GM12873 (cell line): ENCODE measurements at regions not wholly inside any gene's neighbourhood (a gene's known extent, or its start where the extent isn't known, plus 50 kb on each side); places are given as distances from the start of the nearest gene placed in this dataset.

Source experiments
- TF ChIP-seq, protein P1 (sequence below): IDR thresholded peaks from 2 replicates; pipeline ENCODE4 v1.5.1; 2012; ENCODE audit warnings: low read depth, mild to moderate bottlenecking, moderate library complexity, low read length, control low read depth; ENCODE audit not compliant: insufficient read depth; ENCODE audit errors: missing control alignments

DNA sequence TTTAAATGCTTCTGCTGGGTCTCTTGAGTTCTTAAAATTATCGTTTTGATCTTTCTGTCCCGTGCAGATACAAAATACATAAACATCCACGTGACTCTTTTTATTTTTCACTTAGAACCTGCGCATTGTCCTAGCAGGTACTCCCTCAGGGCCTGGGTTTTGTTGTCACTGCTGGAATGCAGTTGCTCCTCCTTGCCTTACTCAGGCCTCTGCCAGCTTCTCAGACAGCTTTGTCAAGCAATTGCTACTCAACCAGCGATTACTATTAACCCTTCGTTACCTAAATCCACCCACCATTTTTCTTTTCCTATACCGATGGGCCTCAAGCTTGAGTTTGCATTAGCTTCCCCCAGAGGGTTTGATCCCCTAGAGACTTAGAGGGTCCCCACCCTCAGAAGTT lies 405.9 kb upstream of the RBFOX1 start:
- TF ChIP-seq, protein P1, sequence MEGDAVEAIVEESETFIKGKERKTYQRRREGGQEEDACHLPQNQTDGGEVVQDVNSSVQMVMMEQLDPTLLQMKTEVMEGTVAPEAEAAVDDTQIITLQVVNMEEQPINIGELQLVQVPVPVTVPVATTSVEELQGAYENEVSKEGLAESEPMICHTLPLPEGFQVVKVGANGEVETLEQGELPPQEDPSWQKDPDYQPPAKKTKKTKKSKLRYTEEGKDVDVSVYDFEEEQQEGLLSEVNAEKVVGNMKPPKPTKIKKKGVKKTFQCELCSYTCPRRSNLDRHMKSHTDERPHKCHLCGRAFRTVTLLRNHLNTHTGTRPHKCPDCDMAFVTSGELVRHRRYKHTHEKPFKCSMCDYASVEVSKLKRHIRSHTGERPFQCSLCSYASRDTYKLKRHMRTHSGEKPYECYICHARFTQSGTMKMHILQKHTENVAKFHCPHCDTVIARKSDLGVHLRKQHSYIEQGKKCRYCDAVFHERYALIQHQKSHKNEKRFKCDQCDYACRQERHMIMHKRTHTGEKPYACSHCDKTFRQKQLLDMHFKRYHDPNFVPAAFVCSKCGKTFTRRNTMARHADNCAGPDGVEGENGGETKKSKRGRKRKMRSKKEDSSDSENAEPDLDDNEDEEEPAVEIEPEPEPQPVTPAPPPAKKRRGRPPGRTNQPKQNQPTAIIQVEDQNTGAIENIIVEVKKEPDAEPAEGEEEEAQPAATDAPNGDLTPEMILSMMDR, result no peak

DNA sequence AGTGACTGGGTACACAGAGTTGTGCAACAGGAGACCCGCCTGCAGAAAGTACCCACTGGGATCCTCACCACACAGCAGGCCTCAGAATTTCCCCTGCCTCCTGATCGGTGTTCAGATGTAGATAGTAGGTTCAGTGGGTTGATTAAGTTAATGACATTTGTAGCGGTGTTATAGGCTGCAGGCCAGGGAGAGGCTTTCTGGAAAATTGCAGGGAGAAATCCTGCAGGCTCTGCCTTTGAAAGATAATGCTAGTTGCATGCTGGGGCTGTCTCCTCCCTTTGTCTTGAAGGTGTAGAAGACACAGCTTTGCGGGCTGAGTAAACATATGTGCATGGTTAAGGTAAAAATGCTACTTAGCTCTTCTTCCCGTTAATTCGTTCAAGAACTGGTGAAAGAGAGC lies 406.3 kb upstream of the RBFOX1 start:
- TF ChIP-seq, protein P1, result no peak

DNA sequence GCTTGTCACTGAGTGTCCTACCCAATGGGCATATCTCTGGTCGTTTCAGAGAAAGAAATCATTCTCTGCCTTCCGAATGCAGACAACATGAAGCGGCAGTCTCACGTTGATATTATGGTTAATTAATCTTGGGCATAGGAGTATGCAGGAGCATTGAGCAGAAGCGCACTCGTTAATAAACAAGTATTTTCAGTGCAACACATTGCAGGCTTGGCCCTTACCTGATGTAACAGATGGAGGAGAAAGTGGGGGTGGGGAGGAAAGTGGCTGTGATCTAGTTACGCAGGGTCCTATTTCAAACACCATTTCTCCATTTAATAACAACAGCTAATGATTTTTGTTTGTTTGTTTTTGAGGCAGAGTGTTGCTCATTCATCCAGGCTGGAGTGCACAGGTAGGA lies 414.0 kb upstream of the RBFOX1 start:
- TF ChIP-seq, protein P1, result no peak

DNA sequence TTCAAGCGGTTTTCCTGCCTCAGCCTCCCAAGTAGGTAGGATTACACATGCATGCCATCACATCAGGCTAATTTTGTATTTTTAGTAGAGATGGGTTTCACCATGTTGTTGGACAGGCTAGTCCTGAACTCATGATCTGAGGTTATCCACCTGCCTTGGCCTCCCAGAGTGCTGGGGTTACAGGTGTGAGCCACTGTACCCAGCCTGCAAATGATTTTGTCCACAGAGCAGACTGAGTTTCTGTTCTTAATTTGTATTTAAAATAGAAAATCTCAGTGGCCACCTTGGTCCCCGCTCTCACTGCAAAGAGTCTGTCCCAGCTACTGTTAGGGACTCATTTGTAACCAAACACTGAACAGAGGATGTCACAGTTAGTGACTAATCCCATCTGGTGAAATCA lies 415.7 kb upstream of the RBFOX1 start:
- TF ChIP-seq, protein P1, result no peak

DNA sequence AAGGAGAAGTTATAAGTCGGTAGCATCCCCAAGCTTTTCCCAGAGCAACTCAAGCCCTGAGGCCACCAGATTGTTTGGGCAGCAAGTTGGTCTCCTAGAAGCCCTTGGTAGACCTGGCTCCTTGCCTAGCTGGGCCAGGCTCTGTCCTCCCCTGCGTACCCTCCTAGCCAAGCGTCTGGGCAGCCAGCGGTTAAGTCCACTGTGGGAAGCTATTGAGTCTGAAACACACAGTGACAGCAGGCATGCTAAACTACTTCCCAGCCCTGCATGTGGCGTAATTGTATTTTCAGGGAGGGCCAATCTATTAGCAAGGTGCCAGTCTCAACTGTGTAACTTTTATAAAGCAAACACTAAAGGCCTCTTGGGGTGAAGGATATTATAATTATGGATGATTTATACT lies 419.1 kb upstream of the RBFOX1 start:
- TF ChIP-seq, protein P1, result no peak

DNA sequence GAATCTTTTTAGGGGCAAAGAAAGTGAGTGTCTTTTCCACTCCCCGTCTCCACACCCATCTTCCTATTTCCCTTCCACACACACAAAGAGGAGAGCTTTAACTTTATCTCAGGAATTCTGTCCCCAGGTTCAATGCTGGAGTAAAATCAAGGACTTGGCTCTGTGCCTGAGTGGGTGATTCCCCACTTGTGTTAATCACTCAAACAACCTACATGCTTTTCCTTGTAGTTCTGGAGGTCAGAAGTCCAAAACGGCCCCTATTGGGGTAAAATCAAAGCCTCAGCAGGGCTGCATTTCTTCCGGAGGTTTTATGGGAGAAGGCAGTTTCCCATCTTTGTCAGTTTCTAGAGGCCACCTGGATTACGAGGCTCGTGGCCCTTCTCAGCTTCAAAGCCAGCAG lies 422.3 kb upstream of the RBFOX1 start:
- TF ChIP-seq, protein P1, result no peak

DNA sequence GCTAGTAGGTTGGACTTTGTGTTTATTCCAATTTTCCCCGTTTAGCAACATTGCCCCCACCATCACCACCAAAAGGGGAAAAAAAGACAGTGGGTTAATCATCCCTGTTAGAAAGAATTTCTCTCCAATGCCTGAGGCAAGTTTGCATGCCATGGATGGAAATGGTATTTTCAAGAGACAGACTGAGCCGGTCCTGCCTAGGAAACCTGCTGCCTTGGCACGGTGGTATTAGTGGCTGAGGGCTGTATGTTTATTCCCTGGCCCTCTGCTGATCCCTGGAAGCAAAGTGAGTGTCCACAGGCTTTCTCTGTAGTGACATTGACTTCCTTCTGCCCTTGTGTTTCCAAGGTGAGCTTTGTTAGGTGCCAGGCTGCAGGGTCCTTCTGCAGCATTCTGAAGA lies 427.0 kb upstream of the RBFOX1 start:
- TF ChIP-seq, protein P1, result no peak
